BE2C (cell line): ENCODE measurements at regions not wholly inside any gene's neighbourhood (a gene's known extent, or its start where the extent isn't known, plus 50 kb on each side); places are given as distances from the start of the nearest gene placed in this dataset.

Experiments used
- DNase-seq: peaks from one replicate; pipeline ENCODE4 v3.0.0-alpha.2; 2020
- H3K27me3 ChIP-seq: fragments of 250-450 bp; sonication (Bioruptor Pico); 2 replicates; pipeline ENCODE4 v1.5.1; 2020; ENCODE audit warnings: mild to moderate bottlenecking
- H3K36me3 ChIP-seq: fragments of 250-450 bp; sonication (Bioruptor Pico); 2 replicates; pipeline ENCODE4 v1.5.1; 2020; ENCODE audit warnings: mild to moderate bottlenecking
- H3K4me1 ChIP-seq: fragments of 250-450 bp; sonication (Bioruptor Pico); 2 replicates; pipeline ENCODE4 v1.5.1; 2020
- H3K4me3 ChIP-seq: 2 replicates; pipeline ENCODE4 v1.5.1; 2011; ENCODE audit warnings: low read depth, low read length
- H3K9me3 ChIP-seq: fragments of 250-450 bp; sonication (Bioruptor Pico); 2 replicates; pipeline ENCODE4 v1.5.1; 2020
- TF ChIP-seq, protein P1 (sequence below): IDR thresholded peaks from 2 replicates; pipeline ENCODE4 v1.5.1; 2012; ENCODE audit warnings: mild to moderate bottlenecking, low read depth, low read length

GRCh38 chr2:65782996-65783650, 350.7 kb upstream of the SPRED2 start:
- Histone ChIP-seq H3K9me3 (no peaks in the 10 kb centered on the region), H3K4me1 (no peaks in the 10 kb centered on the region), H3K36me3 (no peaks in the 10 kb centered on the region), H3K27me3 (no peaks in the 10 kb centered on the region), H3K4me3 (no peak overlapping the region)
- TF ChIP-seq, protein P1, sequence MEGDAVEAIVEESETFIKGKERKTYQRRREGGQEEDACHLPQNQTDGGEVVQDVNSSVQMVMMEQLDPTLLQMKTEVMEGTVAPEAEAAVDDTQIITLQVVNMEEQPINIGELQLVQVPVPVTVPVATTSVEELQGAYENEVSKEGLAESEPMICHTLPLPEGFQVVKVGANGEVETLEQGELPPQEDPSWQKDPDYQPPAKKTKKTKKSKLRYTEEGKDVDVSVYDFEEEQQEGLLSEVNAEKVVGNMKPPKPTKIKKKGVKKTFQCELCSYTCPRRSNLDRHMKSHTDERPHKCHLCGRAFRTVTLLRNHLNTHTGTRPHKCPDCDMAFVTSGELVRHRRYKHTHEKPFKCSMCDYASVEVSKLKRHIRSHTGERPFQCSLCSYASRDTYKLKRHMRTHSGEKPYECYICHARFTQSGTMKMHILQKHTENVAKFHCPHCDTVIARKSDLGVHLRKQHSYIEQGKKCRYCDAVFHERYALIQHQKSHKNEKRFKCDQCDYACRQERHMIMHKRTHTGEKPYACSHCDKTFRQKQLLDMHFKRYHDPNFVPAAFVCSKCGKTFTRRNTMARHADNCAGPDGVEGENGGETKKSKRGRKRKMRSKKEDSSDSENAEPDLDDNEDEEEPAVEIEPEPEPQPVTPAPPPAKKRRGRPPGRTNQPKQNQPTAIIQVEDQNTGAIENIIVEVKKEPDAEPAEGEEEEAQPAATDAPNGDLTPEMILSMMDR: no peak
- DNase-seq: no peak

DNA sequence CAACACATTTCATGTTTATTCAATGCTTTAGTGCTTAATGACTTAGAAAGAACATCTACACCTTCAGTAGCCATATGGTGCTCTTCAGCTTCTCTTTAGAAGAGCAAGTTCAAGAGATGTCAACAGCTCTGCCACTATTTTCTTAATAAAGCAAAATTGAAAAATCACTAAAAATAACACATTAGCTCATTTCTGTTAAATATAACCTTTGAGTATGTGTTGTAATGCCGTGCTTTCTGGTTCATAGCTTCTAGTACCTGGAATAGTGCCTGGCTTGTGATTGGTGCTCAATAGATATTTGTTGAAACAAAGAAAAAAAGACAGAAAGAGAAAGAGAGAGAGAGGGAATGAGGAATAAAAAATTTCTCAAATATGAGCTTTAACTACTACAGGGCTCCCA, 349.8 kb upstream of the SPRED2 start:
- no peak for DNase-seq
- TF ChIP-seq, protein P1: no peak
- Histone ChIP-seq H3K4me1 (no peaks in the 10 kb centered on the region), H3K4me3 (no peak overlapping the region), H3K27me3 (no peaks in the 10 kb centered on the region), H3K36me3 (no peaks in the 10 kb centered on the region), H3K9me3 (no peaks in the 10 kb centered on the region)

DNA sequence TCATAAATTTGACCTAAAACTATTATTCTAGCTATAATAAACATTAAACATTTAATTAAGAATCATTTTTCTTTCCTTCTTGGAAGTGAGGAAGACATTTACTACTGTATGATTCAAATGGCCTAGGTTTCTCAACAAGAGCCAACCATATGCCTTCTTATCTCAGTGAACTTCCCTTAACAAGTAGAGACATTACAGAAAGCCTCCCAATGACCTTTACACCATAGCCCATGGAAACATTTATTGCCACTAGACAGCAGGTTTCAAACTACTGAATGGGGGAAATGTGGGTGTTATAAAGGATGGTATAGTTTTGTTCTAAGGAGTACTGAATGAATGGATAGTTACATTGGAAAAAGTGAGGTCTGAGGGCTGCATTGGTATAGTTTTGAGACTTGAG, 349.4 kb upstream of the SPRED2 start:
- no peak overlapping the region for H3K4me3 ChIP-seq
- TF ChIP-seq, protein P1: no peak
- H3K36me3 ChIP-seq: no peaks in the 10 kb centered on the region
- no peaks in the 10 kb centered on the region for H3K27me3 ChIP-seq
- no peaks in the 10 kb centered on the region for H3K9me3 ChIP-seq
- H3K4me1 ChIP-seq: no peaks in the 10 kb centered on the region
- DNase-seq: no peak

DNA sequence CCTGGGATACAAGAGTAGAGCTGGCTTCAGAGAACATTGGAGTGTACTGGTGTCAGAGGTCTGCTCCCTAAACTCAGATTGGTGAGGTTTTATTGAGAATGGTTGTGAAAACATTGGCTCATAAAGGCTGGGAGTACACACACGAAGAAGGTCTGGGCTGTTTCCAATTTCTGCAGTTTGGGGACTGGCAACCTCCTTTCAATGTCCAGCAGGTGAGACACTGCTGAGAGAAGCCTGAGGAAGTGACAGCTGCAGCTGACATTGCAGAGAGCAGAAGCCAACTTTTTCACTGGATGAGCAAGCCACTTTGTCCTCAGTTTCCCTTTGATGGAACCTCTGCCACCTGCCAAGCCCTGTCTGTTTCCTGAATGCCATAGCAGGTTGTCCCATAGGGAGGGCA, 346.6 kb upstream of the SPRED2 start:
- Histone ChIP-seq H3K4me1 (no peaks in the 10 kb centered on the region), H3K36me3 (no peaks in the 10 kb centered on the region), H3K27me3 (no peaks in the 10 kb centered on the region), H3K9me3 (no peaks in the 10 kb centered on the region), H3K4me3 (no peak overlapping the region)
- TF ChIP-seq, protein P1: no peak
- no peak for DNase-seq

- H3K27me3 ChIP-seq: no peaks in the 10 kb centered on the region
- H3K9me3 ChIP-seq: no peaks in the 10 kb centered on the region
- no peak overlapping the region for H3K4me3 ChIP-seq
- no peaks in the 10 kb centered on the region for H3K36me3 ChIP-seq
- no peaks in the 10 kb centered on the region for H3K4me1 ChIP-seq
- TF ChIP-seq, protein P1: no peak
- DNase-seq: no peak
Measured at GRCh38 chr2:65778137-65778536, 345.7 kb upstream of the SPRED2 start.

DNA sequence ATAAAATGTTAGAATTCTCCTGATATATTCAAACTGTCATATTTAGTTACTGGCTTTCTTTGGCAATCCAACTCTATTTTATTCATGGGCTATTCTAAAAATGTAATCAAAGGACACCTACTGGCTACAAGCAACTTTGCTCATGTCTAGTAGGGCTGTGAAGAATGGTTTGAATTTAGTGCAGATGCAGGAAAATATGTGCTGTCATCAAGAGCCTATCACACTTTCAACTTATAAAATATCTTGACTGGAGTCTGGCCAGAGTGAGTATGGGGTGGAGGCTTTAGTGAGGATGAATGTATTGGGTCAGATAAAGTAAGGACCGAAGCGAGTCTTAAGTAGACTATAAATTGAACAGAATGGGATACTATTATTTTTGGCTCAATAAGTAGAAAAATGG, 343.4 kb upstream of the SPRED2 start:
- Histone ChIP-seq H3K9me3 (no peaks in the 10 kb centered on the region), H3K27me3 (no peaks in the 10 kb centered on the region), H3K4me1 (no peaks in the 10 kb centered on the region), H3K36me3 (no peaks in the 10 kb centered on the region), H3K4me3 (no peak overlapping the region)
- TF ChIP-seq, protein P1: no peak
- DNase-seq: no peak
